NCI-H460 (cell line): ENCODE measurements at regions not wholly inside any gene's neighbourhood (a gene's known extent, or its start where the extent isn't known, plus 50 kb on each side); places are given as distances from the start of the nearest gene placed in this dataset.

Experiments used
- DNase-seq: peaks from one replicate; pipeline ENCODE4 v3.0.0-alpha.2; 2016; ENCODE audit warnings: low read depth; ENCODE audit errors: extremely low read depth

- no peak for DNase-seq
These were observed 1188.5 kb upstream of the PHF14 start for GRCh38 chr7:9785211-9785610.

- DNase-seq = no peak
These were observed 1177.4 kb upstream of the PHF14 start for GRCh38 chr7:9796241-9796640.

- DNase-seq = no peak
These were observed 1151.0 kb upstream of the PHF14 start for GRCh38 chr7:9822458-9823290.

- DNase-seq = no peak
These were observed 1138.5 kb upstream of the PHF14 start for GRCh38 chr7:9835199-9835598.

GRCh38 chr7:9836671-9837070 lies 1137.0 kb upstream of the PHF14 start:
- DNase-seq = no peak

GRCh38 chr7:9842301-9842700 lies 1131.4 kb upstream of the PHF14 start:
- no peak for DNase-seq

- no peak for DNase-seq
These were observed 1126.8 kb upstream of the PHF14 start for GRCh38 chr7:9846902-9847301.

GRCh38 chr7:9854605-9855004 lies 1119.1 kb upstream of the PHF14 start:
- DNase-seq = no peak

- DNase-seq = no peak
These were observed 1117.0 kb upstream of the PHF14 start for GRCh38 chr7:9856668-9857067.

- DNase-seq = no peak
These were observed 1110.1 kb upstream of the PHF14 start for GRCh38 chr7:9863545-9863944.

- no peak for DNase-seq
These were observed 1104.5 kb upstream of the PHF14 start for GRCh38 chr7:9869151-9869550.

GRCh38 chr7:9869566-9869965 lies 1104.1 kb upstream of the PHF14 start:
- DNase-seq = no peak

GRCh38 chr7:9870674-9871073 lies 1103.0 kb upstream of the PHF14 start:
- DNase-seq = no peak

- DNase-seq = no peak
These were observed 1099.5 kb upstream of the PHF14 start for GRCh38 chr7:9874182-9874581.

GRCh38 chr7:9876053-9876452 lies 1097.6 kb upstream of the PHF14 start:
- no peak for DNase-seq

- no peak for DNase-seq
These were observed 1084.1 kb upstream of the PHF14 start for GRCh38 chr7:9889554-9889953.

- no peak for DNase-seq
These were observed 1083.6 kb upstream of the PHF14 start for GRCh38 chr7:9890092-9890491.

GRCh38 chr7:9891056-9891455 lies 1082.6 kb upstream of the PHF14 start:
- DNase-seq = no peak

- no peak for DNase-seq
These were observed 1073.3 kb upstream of the PHF14 start for GRCh38 chr7:9900339-9900738.

GRCh38 chr7:9921326-9921725 lies 1052.3 kb upstream of the PHF14 start:
- no peak for DNase-seq

- DNase-seq = no peak
These were observed 1035.6 kb upstream of the PHF14 start for GRCh38 chr7:9937944-9938631.

GRCh38 chr7:9939176-9939575 lies 1034.5 kb upstream of the PHF14 start:
- DNase-seq = no peak
